Activated T-cell treated with anti-CD3 and anti-CD28 coated beads for 24 hours (primary cell): ENCODE measurements at regions not wholly inside any gene's neighbourhood (a gene's known extent, or its start where the extent isn't known, plus 50 kb on each side); places are given as distances from the start of the nearest gene placed in this dataset.

Source experiments
- DNase-seq: peaks from one replicate; pipeline ENCODE4 v3.0.0-alpha.2; 2020; ENCODE audit warnings: low read depth

- DNase-seq = no peak
Observed at GRCh38 chr5:165101709-165102108, 1596.3 kb downstream of the MAT2B start.

GRCh38 chr5:165104611-165105010 lies 1599.2 kb downstream of the MAT2B start:
- DNase-seq = no peak

- DNase-seq = no peak
Observed at GRCh38 chr5:165108809-165109208, 1603.4 kb downstream of the MAT2B start.

GRCh38 chr5:165119175-165119574 lies 1613.8 kb downstream of the MAT2B start:
- DNase-seq = no peak

- DNase-seq = no peak
Observed at GRCh38 chr5:165126598-165126997, 1621.2 kb downstream of the MAT2B start.

GRCh38 chr5:165127941-165128340 lies 1622.5 kb downstream of the MAT2B start:
- no peak for DNase-seq

GRCh38 chr5:165130656-165131055 lies 1625.2 kb downstream of the MAT2B start:
- no peak for DNase-seq

- no peak for DNase-seq
Observed at GRCh38 chr5:165134155-165134554, 1628.7 kb downstream of the MAT2B start.

GRCh38 chr5:165135565-165135964 lies 1630.1 kb downstream of the MAT2B start:
- DNase-seq = no peak

DNA sequence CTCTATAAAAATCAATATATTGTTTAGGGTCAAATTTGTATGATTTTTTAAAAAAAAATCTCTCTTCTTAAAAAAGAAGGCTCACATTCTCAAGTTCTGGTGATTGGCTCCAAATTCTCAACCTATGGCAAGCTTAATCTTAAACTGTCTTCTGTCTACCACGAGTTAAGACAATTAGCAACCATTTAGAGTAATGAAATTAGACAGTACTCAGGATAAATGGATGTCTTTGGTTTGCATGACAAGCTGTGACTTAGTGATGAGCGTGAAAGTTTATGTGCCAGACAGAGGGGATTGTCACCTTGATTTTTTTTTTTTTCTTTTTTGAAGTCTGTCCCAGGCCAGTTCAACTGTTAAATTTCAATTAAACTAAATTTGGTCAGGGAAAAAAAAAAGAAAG lies 1632.3 kb downstream of the MAT2B start:
- DNase-seq = no peak

- no peak for DNase-seq
Observed at GRCh38 chr5:165138236-165138635, 1632.8 kb downstream of the MAT2B start.

DNA sequence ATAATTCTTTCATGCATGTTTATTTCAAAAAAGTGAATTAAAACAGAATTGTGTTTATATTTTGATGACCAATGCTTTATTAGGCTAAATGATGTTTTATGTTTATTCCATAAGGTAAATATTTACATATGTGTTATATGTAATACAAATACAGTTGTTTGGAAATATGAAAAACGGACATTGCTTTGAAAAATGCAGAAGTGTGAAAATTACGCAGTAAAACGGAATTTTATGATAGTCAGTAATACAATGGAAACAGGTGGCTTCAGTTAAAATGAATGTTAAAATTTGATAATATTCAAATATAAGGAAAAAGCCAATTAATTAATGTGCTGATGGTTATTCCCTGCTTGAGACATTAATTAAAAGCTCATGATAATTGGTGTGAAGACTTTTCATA lies 1633.8 kb downstream of the MAT2B start:
- DNase-seq = no peak

DNA sequence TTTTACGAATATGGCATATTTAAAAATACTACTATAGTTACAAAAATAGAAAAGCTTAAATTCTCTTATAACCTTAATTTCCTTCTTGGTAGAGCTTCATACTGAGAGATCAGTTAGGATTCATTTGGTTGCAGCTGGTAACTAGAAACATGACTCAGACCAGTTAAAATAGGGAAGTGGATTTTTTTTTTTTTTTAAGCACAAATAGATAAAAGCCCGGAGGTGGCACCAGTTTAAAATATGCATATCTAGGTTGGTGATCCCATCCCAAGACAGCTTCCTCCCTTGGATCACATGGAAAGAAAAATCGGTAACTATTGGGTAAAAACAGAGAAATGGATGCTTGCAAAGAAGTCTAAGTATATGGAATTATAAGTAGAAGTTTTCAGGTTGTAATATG lies 1634.3 kb downstream of the MAT2B start:
- no peak for DNase-seq

DNA sequence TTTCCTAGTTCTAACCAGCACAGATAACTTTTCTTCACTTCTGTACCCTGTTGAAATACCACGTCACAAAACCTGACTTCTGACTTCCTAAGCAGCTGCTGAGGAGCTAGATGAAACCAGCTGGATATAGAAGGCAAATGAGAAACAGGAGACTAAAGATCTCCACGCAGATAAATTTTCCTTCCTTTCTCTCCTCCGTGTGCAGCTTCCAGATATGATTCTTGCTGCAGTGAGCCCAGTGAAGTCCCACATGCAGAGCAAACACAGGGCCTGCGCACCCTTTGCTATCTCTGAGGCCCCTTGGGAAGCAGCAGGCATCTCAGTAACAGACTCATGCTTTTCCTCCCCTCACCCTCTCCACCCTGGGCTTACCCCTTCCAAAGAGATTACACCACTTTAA lies 1638.3 kb downstream of the MAT2B start:
- no peak for DNase-seq

GRCh38 chr5:165149431-165149830 lies 1644.0 kb downstream of the MAT2B start:
- no peak for DNase-seq

GRCh38 chr5:165152058-165152457 lies 1646.6 kb downstream of the MAT2B start:
- DNase-seq = no peak

GRCh38 chr5:165157219-165157618 lies 1651.8 kb downstream of the MAT2B start:
- DNase-seq = no peak

DNA sequence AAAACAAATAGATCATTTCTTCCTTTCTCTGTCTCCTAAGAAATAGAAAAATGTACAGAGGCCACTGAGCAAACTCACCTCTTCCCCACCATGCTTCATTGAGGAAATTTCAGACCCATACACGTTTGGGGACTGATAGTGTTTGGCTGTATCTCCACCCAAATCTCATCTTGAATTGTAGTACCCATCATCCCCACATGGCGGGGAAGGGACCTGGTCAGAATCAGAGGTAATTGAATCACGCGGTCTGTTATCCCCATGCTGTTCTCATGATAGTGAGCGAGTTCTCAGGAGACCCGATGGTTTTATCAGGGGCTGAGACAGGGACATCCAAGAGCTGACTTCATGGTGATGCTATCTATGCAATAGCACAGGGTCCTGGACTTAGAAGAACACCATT lies 1655.8 kb downstream of the MAT2B start:
- no peak for DNase-seq

GRCh38 chr5:165163861-165164260 lies 1658.4 kb downstream of the MAT2B start:
- DNase-seq = no peak

- no peak for DNase-seq
Observed at GRCh38 chr5:165173651-165174050, 1668.2 kb downstream of the MAT2B start.

DNA sequence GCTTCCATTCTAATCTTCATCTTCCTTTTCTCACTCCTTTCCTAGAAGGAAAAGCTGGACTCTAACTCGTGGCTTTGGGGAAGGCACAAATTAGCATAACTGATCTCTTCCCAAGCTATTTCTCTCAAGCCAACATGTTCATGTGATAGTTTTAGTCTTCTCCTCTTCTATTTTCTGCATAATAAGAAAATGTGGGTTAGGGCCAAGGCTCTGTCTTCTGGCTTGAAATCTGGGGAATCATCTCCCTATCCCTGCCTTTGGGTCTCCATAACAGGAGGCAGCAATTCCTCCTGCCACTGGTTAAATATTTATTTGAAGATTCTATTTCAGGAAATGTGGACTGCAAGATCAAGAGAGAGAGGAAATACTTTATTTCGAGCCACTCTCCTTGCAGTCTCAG lies 1669.6 kb downstream of the MAT2B start:
- no peak for DNase-seq

- no peak for DNase-seq
Observed at GRCh38 chr5:165184183-165184582, 1678.8 kb downstream of the MAT2B start.

DNA sequence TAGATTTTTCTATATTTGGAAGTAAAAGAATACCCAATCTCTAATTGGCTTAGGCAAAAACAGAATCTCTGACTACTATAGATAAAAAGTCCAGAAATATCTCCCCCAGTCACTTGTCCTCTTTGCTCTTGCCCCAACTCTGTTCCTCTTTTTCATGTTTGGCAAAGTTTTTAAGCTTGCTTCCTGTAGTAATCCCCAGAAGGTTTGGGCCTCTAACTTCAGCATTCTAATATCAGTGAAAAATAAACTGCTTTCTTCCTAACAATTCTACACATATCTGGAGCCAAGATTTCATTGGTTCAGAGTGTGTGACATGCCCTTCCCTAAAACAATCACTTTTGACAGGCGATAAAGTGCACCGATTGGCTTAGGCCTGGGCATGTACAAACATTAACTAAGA lies 1680.3 kb downstream of the MAT2B start:
- no peak for DNase-seq

DNA sequence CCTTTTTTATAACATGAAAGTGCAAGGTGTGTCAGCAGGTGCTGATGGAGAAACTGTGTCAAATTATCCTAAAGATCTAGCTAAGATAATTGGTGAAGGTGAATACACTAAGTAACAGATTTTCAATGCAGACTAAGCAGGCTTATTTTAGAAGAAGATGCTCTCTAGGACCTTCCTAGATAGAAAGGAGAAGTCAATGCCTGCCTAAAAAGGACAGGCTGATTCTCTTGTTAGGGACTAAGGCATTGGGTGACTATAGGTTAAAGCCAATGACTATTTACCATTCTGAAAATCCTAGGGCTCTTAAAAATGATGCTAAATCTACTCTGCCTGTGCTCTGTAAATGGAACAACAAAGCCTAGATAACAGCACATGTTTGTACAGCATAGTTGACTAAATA lies 1682.4 kb downstream of the MAT2B start:
- no peak for DNase-seq

DNA sequence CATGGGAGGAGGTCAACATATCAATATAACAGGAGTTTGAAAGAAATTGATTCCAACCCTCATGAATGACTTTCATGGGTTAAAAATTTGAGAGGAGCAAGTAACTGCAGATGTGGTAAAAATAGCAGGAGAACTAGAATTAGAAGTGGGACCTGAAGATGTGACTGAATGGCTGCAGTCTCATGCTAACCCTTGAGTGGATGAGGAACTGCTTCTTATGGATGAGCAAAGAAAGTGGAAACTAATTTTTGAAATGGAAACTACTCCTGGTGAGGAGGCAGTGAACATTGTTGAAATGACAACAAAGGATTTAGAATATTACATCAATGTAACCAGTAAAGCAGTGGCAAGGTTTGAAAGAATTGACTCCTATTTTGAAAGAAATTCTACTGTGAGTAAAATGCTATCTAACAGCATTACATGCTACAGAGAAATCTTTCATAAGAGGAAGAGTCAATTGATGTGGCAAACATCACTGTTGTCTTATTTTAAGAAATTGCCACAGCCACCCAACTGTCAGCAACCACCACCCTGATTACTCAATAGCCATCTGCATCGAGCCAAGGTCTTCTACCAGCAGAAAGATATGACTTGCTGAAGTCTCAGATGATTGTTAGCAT lies 1683.2 kb downstream of the MAT2B start:
- DNase-seq = no peak
